ENCODE measurements at regions not wholly inside any gene's neighbourhood (a gene's known extent, or its start where the extent isn't known, plus 50 kb on each side); places are given as distances from the start of the nearest gene placed in this dataset.

DNA sequence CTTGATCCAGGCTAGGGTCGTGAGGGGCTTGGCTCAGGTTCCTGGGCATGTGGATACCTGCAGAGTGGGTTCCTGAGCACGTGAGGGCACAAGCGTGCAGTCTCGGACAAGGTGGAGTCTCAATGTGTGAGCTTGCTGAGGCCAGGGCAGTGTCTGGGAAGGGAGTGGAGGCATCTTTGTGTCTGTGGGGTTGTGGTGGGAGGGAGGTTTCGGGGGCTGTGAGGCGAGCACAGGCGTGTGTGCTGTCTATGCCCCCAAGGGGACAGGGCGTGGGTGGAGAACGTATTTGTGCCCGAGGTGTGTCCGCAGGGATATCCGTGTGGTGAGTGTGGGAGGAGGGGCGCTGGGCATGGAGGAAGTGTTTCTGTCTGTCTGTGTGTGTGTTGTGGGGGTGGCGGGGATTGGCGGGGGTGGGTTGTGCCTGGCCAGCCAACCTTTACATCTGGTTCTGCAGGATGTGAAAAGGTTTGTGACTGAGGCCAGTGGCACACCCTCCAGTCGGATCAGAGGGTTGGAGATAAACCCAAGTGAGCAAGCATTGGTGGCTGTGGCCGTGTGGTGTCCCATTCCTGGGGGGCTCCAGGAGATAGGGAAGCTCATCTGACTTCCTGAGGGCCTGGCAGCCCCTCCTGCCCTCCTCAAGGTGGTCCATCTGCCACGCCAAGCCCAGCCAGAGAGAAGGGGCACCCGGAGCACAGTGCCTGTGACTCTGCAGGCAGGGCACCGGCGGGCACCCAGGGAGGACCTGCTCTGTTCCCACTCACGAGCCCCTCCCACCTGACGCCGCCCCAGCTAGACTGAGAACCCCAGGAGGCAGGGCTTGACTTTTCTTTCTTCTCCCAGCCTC lies 57.1 kb downstream of the ZFP36L2 start:
- Histone ChIP-seq H3K27me3 (ENCODE audit: control insufficient read depth, insufficient read depth, low read length) (no peaks in the 10 kb centered on the region), H3K36me3 (ENCODE audit: control insufficient read depth, insufficient read depth, low read length) (no peaks in the 10 kb centered on the region), H3K4me1 (ENCODE audit: control insufficient read depth, insufficient read depth, low read length) (peaks cover 15% of the 10 kb centered on the region), H3K9me3 (ENCODE audit: control insufficient read depth, insufficient read depth, low read depth, low read length) (no peaks in the 10 kb centered on the region), H3K27ac (ENCODE audit: low read length) (peak overlapping the region; percentile 49), H3K4me3 (ENCODE audit: low read depth in 2 of 2, low read length in 2 of 2) (no peak overlapping the region)
- DNase-seq (ENCODE audit: low read depth, low spot score) (no peak), ATAC-seq (no peak)
- no TSS peak for BruUV-seq (replicated peaks)
- in situ Hi-C loops (cut with HindIII; ENCODE audit: low pct_unique_long_range_greater_than_20kb, low sequenced_read_pairs): no loop called here
- TF ChIP-seq CTCF (IDR thresholded peaks at IDR 0.05): no peak
- TF ChIP-seq POLR2AphosphoS5 (IDR thresholded peaks at IDR 0.05; ENCODE audit: low read depth, low read length): no peak
- TF ChIP-seq REST (IDR thresholded peaks at IDR 0.05; ENCODE audit: insufficient read depth in 1 of 2, low read depth in 2 of 2, low read length in 1 of 2): no peak
- TF ChIP-seq SIN3A (IDR thresholded peaks at IDR 0.05; ENCODE audit: borderline replicate concordance, insufficient read depth, low read depth, low read length): no peak
- TF ChIP-seq TCF7L2 (IDR thresholded peaks at IDR 0.05; ENCODE audit: low read depth, low read length): no peak
- intact Hi-C loops (cut with micrococcal nuclease; ENCODE audit: unreplicated experiment): no loop called here
- ChIA-PET POLR2A (no interaction called here), CTCF (interaction anchor here (0.8 kb wide), 1 partner anchor 8 kb away, joined by 3 read pairs; no protein-coding TSS in a partner anchor)

- ChIA-PET POLR2A (no interaction called here), CTCF (no interaction called here)
- H3K27ac ChIP-seq (ENCODE audit: low read length): peak overlapping the region; percentile 39; the same call in 1 of the 2 replicates
- DNase-seq (ENCODE audit: low read depth, low spot score) (no peak), ATAC-seq (peak; percentile 31; the same call in 1 of the 2 replicates)
- in situ Hi-C loops (cut with HindIII; ENCODE audit: low pct_unique_long_range_greater_than_20kb, low sequenced_read_pairs): no loop called here
- intact Hi-C loops (cut with micrococcal nuclease; ENCODE audit: unreplicated experiment): no loop called here
- no peaks in the 10 kb centered on the region for H3K9me3 ChIP-seq (ENCODE audit: control insufficient read depth, insufficient read depth, low read depth, low read length)
- BruUV-seq (replicated peaks): no TSS peak
- no peaks in the 10 kb centered on the region for H3K27me3 ChIP-seq (ENCODE audit: control insufficient read depth, insufficient read depth, low read length)
- TF ChIP-seq SIN3A (IDR thresholded peaks at IDR 0.05; ENCODE audit: borderline replicate concordance, insufficient read depth, low read depth, low read length) (no peak), TCF7L2 (IDR thresholded peaks at IDR 0.05; ENCODE audit: low read depth, low read length) (no peak), POLR2AphosphoS5 (IDR thresholded peaks at IDR 0.05; ENCODE audit: low read depth, low read length) (no peak), CTCF (IDR thresholded peaks at IDR 0.05) (no peak), REST (IDR thresholded peaks at IDR 0.05; ENCODE audit: insufficient read depth in 1 of 2, low read depth in 2 of 2, low read length in 1 of 2) (no peak)
- peaks cover 11% of the 10 kb centered on the region for H3K4me1 ChIP-seq (ENCODE audit: control insufficient read depth, insufficient read depth, low read length)
- H3K4me3 ChIP-seq (ENCODE audit: low read depth in 2 of 2, low read length in 2 of 2): no peak overlapping the region
- no peaks in the 10 kb centered on the region for H3K36me3 ChIP-seq (ENCODE audit: control insufficient read depth, insufficient read depth, low read length)
Measured at GRCh38 chr2:43168016-43168369, 58.4 kb downstream of the ZFP36L2 start.

Data from Panc1 (cell line).